SH-SY5Y (cell line): ENCODE measurements at regions not wholly inside any gene's neighbourhood (a gene's known extent, or its start where the extent isn't known, plus 50 kb on each side); places are given as distances from the start of the nearest gene placed in this dataset.

ENCODE experiments used
- GATA2 ChIP-seq: IDR thresholded peaks from 2 replicates; pipeline ENCODE4 v1.6.1; 2011; ENCODE audit warnings: mild to moderate bottlenecking, low read depth, low read length
- GATA3 ChIP-seq: IDR thresholded peaks from 2 replicates; pipeline ENCODE4 v1.6.1; 2011; ENCODE audit warnings: low read depth, mild to moderate bottlenecking, low read length, moderate library complexity

DNA sequence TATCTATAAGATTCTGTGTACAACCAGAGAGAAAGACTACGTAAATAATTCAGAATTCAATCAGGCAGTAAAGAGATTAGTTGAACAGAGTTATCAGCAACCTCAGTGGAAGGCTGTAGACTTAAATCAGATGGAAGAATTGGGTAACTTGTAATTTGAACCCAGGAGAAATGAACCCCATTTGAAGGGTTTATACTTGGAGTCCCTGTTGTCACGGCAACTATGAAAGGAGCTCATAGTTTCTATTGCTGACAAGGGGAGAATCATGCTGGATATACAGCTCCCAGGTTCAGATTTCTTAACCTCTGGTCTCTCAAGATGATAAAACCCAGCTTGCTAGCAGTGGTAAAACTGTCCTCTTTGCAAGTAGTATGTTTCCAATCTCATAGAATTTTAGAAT lies 54.4 kb upstream of the BMP4 start:
- TF ChIP-seq GATA2 (no peak), GATA3 (no peak)

DNA sequence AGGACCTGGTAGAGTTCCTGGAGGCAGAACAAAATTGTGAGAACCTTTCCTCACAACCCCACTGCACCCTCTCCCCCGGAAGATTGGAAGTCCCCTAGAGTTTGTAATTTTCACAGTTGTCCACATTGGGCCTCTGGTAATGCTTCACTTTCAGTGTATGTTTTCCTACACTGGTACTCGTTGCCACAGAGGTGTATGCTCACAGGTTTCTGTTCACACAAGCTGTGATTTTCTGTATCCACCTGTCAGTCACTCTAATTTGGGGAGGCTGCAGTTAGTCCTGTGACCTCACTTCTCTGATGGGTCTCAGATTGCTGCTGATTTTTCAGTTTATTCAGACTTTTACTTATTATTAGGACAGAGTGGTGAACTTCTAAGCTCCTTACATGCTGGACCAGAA lies 66.4 kb upstream of the BMP4 start:
- no peak for TF ChIP-seq GATA3
- TF ChIP-seq GATA2, result no peak

DNA sequence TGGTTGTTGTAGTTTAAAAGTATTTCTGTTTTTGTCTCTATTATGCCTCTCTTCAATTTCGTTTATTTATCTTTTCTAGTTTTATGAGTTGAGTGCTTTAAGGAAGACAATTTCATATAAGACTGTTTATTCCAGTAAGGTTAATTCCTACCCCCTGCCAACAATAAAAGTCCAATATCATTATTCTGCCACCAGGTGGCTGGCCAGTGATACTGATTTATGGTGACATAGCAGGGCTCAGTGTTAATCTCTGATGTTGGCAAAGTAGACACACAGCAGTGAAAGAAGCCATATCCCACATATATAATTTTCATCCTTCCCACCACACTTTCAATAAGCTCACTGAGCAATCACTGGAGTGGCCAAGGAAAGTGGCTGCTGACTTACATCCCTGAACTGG lies 69.0 kb upstream of the BMP4 start:
- TF ChIP-seq GATA3 (no peak), GATA2 (no peak)

DNA sequence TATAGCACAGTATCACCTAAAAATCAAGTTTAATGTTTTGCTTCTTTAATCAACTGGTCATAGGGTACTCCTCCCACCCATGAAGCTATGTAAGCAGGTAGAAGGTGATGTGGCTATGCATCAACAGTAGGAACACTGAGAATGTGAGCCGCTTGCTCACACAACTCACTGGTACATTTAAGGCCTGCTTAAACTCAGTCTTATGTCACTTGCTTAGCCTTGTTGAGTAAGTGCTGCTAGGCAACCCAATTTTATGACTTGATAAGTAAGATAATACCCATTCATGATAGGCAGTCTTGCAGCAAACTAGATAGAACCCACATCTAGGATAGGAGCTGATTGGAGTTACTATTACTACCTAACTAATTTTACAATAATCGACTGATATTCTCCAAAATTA lies 70.0 kb upstream of the BMP4 start:
- TF ChIP-seq GATA2, result no peak
- no peak for TF ChIP-seq GATA3

DNA sequence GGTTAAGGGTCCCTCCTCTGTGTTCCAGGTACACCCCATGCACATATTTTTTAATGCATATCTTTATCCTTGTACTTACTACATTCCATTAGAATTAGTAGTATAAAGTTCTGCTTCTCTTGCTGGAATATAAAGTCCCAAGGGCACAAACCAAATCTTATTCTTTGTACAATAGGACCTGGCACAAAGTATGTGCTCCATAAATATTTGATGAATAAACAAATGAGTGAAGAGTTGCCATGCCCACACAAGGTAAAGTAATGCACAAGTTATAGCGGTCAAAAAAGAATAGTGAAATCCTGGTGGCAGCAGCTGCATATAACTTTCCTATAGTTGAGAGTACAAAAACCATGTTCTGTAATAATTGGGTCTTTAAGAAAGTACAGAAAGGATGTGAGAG lies 82.1 kb upstream of the BMP4 start:
- TF ChIP-seq GATA2 (no peak), GATA3 (no peak)

DNA sequence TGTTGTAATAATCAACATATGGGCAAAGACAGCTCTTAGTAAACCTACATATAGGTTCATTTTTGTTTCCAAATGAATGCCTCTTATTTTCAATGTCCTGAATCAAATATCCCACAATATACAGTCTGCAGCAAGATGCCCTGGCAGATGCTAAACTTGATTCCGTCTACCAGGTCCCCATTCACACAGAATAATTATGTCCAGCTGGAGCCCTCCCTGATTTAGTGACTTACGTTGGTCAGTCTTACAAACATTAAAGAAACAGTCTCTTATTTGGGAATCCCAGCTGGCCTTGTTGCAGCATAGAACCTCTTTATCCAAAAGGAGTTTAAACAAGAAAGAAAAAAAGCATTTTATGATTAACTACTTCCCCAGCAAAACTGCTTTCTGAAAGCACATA lies 82.7 kb upstream of the BMP4 start:
- no peak for TF ChIP-seq GATA2
- TF ChIP-seq GATA3, result no peak

DNA sequence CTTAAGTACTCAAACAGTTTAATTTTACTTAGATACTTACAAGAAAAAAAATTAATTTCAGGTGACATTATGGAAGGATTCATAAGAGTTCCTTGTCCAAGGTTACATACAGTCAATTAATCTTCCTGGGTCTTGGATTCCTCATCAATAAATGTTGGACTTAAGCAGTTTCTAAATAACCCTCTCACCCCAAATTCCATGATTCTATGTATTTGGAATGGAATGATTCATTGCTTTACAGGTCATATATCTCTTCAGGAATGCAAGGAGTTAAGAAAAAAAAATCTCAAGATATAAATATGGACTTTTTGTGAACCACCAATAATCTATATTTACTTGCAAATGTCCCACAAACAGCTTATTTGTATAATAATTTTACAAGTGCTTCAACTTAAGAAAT lies 84.2 kb upstream of the BMP4 start:
- no peak for TF ChIP-seq GATA3
- TF ChIP-seq GATA2, result no peak

DNA sequence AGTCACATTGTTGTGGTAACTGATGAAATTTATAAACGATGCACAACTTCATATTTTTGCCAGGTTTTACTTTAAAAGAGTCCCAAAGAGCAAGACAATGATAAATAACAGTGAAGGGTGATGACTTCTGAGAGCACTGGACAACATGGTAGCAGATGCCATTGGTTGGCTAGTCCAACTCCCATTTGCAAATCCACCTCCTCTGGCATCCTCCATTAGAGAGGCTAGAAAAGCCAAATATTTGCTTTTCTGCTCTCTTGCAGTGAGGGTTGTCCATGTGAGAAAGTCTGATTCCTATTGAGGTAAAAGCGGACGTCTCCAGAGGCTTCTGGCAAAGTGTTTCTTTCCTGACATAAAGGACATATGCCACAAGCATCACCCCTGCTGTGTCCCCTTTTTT lies 89.6 kb upstream of the BMP4 start:
- TF ChIP-seq GATA3, result no peak
- no peak for TF ChIP-seq GATA2

DNA sequence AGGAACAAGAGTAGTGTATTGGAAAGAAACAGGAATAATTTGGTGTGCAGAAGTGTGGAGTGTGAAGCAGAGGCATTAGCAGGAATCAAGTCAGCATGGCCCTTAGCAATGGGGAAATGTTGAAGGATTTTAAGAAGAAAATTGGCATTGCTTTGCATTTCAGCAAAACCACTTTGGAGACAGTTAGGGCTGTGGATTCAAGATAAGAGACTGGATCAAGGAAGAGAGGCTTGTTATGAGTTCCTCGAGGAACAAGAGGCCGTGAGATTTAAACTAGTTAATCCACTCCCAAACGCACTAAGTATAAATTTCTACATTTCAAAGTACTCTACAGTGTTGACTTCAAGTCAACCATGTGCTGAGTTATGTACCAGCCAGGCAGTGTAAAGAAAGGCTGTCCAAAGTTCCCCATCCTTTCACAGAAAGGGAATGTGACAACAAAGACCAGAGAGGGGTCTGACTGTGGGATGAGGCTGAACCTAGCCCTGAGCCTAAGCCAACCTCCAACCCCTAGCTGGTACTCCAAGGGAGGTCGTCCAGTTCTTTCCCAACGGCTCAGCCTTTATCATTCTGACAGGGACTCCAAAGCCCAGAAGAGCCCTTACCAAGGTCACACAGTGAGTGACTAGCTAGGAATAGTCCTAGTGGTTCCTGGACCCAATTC lies 91.2 kb upstream of the BMP4 start:
- TF ChIP-seq GATA3 (no peak), GATA2 (no peak)

DNA sequence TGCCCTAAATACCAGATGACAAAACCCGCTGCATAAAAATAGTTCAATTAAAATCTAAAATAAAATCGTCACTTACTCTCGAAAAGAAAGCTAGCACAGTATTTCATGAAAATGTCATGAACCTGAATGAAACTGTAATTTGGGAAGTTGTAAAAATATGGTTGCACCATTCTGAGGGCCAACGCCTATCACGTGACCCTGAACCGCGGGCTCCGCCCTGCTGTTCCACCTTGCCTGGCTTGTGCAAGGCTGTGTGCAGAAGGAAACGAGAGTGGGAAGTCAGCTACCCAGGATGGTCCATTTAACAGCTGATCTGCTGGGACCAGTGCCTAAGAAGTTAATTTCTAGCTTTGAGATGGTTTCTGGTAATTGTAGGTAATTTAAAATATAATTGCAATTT lies 91.7 kb upstream of the BMP4 start:
- TF ChIP-seq GATA3, result no peak

DNA sequence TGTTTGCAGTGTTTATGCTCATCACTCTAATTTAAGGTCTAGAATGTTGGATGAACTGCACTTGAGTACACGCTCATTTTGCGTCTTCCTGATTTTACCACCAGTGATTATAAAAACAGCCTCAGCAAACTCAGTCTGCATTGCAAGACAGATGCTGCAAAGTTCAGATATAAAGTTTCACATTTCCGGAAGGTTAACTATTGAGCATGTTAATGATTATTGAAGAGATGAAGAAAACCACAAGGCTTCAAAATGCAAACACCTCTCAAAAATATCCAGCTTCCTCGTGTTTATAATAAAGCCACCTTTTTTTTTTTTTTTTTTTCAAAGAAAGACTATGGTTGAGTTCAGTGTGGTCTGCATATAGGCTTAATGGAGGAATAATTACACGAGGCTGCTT lies 92.1 kb upstream of the BMP4 start:
- no peak for TF ChIP-seq GATA3
- no peak for TF ChIP-seq GATA2

DNA sequence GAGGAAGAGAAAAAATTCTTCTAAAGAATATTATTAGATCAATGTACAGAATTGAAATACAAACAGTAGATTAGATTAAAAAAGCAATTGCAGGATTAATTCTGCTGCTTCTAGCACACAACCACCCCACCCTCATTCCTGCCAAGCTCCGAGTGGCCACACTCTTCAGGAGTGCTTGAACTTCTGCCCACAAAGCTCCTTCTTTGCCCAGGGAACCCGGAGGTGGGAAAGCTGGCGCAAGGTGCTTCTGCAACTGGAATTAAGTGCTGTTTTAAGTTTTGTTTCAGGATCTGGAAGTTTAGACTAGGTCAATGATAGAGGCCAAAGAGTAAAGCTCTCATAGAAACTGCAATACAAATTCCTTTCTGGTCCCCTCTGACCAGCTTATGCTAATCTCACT lies 94.1 kb upstream of the BMP4 start:
- TF ChIP-seq GATA2 (no peak), GATA3 (no peak)

DNA sequence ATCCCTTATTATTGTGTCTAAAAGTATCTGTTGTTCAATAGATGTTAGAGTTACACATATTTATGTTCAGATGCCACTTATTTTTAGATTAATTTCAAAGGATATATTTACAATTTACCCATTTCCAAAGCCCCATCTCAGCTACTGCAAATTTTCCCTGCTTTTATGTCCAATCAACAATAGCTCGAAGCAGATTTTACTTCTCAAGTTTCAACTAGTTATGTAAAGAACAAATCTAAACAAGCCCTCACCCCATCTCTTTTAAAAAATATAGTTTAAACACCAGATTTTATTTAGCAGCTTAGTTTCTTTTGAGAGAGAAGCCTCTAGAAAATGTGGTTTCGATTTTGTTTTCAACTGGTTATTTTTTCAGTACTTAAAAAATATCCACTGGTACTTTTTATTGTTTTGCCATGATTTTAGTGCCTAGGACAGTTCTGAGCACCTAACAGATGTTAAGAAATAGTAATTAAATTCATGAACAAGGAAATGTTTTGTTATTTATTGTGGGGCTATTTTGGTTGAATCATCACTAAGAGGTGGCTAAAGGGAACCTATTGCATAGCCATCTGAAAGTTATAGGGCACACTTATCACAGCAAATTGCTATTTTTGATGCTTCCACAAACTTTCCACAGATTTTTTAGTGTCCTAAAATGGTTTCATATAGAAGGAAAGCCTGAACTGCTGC lies 96.2 kb upstream of the BMP4 start:
- no peak for TF ChIP-seq GATA3
- TF ChIP-seq GATA2, result no peak

DNA sequence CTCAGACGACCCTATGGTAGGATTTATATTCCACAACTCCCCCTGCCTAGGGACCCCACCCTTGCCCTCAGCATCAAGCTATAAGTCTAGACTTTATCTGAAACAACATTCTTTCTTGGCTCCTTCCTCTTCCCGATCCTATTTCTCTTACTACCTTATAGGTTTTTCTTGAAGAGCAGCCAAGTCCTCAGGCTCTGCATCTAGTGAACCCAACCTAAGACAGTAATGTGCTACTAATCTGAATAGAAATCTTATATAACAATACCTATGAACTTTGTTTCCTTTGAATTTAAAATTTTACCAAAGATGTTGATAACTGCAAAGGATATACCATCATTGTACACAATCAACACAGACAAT lies 96.7 kb upstream of the BMP4 start:
- TF ChIP-seq GATA3 (no peak), GATA2 (no peak)

DNA sequence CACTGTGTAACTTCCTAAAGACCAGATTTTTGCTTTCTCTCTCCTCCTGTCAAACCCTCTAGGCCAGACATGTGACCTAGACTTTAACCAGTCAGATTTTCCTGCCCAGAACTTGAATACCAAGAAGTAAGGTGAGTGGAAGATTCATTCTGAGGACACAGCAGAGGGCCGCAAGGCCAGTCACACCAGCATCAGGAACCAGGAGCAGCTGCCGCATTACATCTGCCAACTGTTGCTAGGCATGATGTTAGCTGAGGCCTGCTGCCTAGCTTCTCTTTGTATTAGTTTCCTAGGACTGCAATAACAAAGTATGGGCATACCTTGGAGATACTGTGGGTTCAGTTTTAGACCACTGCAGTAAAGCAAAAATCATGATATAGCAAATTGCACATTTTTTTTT lies 101.9 kb upstream of the BMP4 start:
- no peak for TF ChIP-seq GATA3
- no peak for TF ChIP-seq GATA2

DNA sequence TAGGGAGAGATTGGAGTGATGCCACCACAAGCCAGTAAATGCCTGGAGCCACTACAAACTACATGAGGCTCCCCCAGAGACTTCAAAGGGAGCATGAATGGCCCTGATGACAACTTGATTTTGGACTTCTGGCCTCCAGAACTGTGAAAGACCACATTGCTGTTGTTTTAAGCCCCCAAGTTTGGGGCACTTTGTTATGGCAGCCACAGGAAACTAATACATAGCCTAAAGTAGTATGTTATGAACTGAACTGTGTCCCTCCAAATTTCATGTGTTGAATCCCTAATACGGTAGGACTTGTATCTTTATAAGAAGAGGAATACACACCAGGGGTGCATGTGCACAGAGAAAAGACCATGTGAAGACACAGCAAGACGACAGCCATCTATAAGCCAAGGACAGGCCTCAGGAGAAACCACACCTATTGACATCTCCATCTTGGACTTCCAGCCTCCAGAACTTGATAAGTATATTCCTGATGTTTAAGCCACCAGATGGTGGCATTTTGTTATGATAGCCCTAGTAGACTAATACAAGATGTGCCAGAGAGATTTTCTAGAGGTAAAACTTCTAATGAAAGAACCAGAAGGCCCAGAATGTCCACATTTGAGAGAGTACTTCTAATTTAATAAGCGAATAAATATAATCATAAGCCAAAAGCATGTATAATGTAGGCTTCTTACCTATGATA lies 127.1 kb upstream of the BMP4 start:
- no peak for TF ChIP-seq GATA3
- no peak for TF ChIP-seq GATA2
